Left renal cortex interstitium (tissue), 4 donors: ENCODE measurements at regions not wholly inside any gene's neighbourhood (a gene's known extent, or its start where the extent isn't known, plus 50 kb on each side); places are given as distances from the start of the nearest gene placed in this dataset.
A peak's percentile ranks its signal among the peaks of the same experiment; 100 is the strongest.
"Not testable (repeated sequence)": the region's sequence is repeated elsewhere in the genome, so short reads cannot be mapped to it uniquely, and the experiment has no call there.

Source experiments
- DNase-seq, 4 donors: peaks; one replicate each; pipeline ENCODE4 v3.0.0-alpha.2; 2013; ENCODE audit warnings: low read depth in 4 of 4, low spot score in 2 of 4, missing footprints in 1 of 4

GRCh38 chr3:177356113-177356512, 158.8 kb upstream of the TBL1XR1 start:
- DNase-seq, result no peak

GRCh38 chr3:177356952-177357351, 159.7 kb upstream of the TBL1XR1 start:
- no peak for DNase-seq

- no peak for DNase-seq
Measured at GRCh38 chr3:177357352-177358090, 160.2 kb upstream of the TBL1XR1 start.

GRCh38 chr3:177358091-177358976, 161.1 kb upstream of the TBL1XR1 start:
- no peak for DNase-seq

- no peak for DNase-seq
Measured at GRCh38 chr3:177358977-177359592, 161.8 kb upstream of the TBL1XR1 start.

- DNase-seq, result peak; percentile 88 to 97 (median 96)
Measured at GRCh38 chr3:177359593-177360357, 162.5 kb upstream of the TBL1XR1 start.

GRCh38 chr3:177361081-177361938, 164.0 kb upstream of the TBL1XR1 start:
- DNase-seq, result no peak

GRCh38 chr3:177362626-177363025, 165.3 kb upstream of the TBL1XR1 start:
- no peak for DNase-seq

- no peak for DNase-seq
Measured at GRCh38 chr3:177364236-177364635, 167.0 kb upstream of the TBL1XR1 start.

GRCh38 chr3:177365294-177365693, 168.0 kb upstream of the TBL1XR1 start:
- DNase-seq, result not testable (repeated sequence)

GRCh38 chr3:177367788-177368187, 170.5 kb upstream of the TBL1XR1 start:
- DNase-seq, result no peak

GRCh38 chr3:177370246-177370822, 173.1 kb upstream of the TBL1XR1 start:
- no peak for DNase-seq

GRCh38 chr3:177371146-177371545, 173.9 kb upstream of the TBL1XR1 start:
- DNase-seq, result no peak

GRCh38 chr3:177371888-177372287, 174.6 kb upstream of the TBL1XR1 start:
- DNase-seq, result no peak

- no peak for DNase-seq
Measured at GRCh38 chr3:177374323-177374722, 177.0 kb upstream of the TBL1XR1 start.

GRCh38 chr3:177375316-177375715, 178.0 kb upstream of the TBL1XR1 start:
- no peak for DNase-seq

GRCh38 chr3:177377166-177377565, 179.9 kb upstream of the TBL1XR1 start:
- no peak for DNase-seq

- DNase-seq, result no peak
Measured at GRCh38 chr3:177378168-177378567, 180.9 kb upstream of the TBL1XR1 start.

GRCh38 chr3:177379045-177379444, 181.8 kb upstream of the TBL1XR1 start:
- no peak for DNase-seq
